MCF 10A (cell line): ENCODE measurements at regions not wholly inside any gene's neighbourhood (a gene's known extent, or its start where the extent isn't known, plus 50 kb on each side); places are given as distances from the start of the nearest gene placed in this dataset.

ENCODE experiments used
- BruUV-seq: library from RNA; stranded (reverse); fragments of 400-500 nt; replicated peaks from 2 replicates; lab custom pipeline; 2021; lab: Mats Ljungman, UMichigan
- CTCF ChIA-PET: fragments of 300-600 bp; sonication (Branson Sonifier 250); formaldehyde crosslinking; extraction: SDS; loops from one replicate; lab custom pipeline; 2021; ENCODE audit warnings: antibody characterized with exemption, inconsistent platforms; lab: Yijun Ruan, JAX
- POLR2A ChIA-PET: fragments of 300-600, 350-650 bp; sonication (Branson Sonifier 250); formaldehyde crosslinking; extraction: SDS; loops from one replicate; lab custom pipeline; 2020; ENCODE audit warnings: antibody characterized with exemption, inconsistent platforms; lab: Yijun Ruan, JAX
- DNase-seq: peaks from one replicate; pipeline ENCODE4 v3.0.0-alpha.2; 2018; ENCODE audit not compliant: unreplicated experiment
- H3K27ac Mint-ChIP-seq: one replicate; pipeline ENCODE4 v1.8.0; 2022; ENCODE audit warnings: mild to moderate bottlenecking, low read depth, mixed read lengths; ENCODE audit not compliant: unreplicated experiment
- H3K27me3 Mint-ChIP-seq: one replicate; pipeline ENCODE4 v1.8.0; 2022; ENCODE audit warnings: mixed read lengths; ENCODE audit not compliant: insufficient read depth, unreplicated experiment
- H3K36me3 Mint-ChIP-seq: one replicate; pipeline ENCODE4 v1.8.0; 2022; ENCODE audit warnings: mild to moderate bottlenecking, moderate library complexity, mixed read lengths; ENCODE audit not compliant: insufficient read depth, unreplicated experiment
- H3K4me1 Mint-ChIP-seq: one replicate; pipeline ENCODE4 v1.8.0; 2022; ENCODE audit warnings: mixed read lengths; ENCODE audit not compliant: insufficient read depth, unreplicated experiment
- H3K4me3 Mint-ChIP-seq: one replicate; pipeline ENCODE4 v1.8.0; 2022; ENCODE audit warnings: mild to moderate bottlenecking, moderate library complexity, mixed read lengths; ENCODE audit not compliant: unreplicated experiment
- H3K9me3 Mint-ChIP-seq: one replicate; pipeline ENCODE4 v1.8.0; 2022; ENCODE audit warnings: mixed read lengths; ENCODE audit not compliant: unreplicated experiment
- CTCF ChIP-seq: fragments of 200-600 bp; IDR thresholded peaks from one replicate; pipeline ENCODE4 v1.8.0; 2022; ENCODE audit warnings: antibody characterized with exemption, mild to moderate bottlenecking; ENCODE audit not compliant: unreplicated experiment
- intact Hi-C: fragments of 100-400 bp; cut with micrococcal nuclease; formaldehyde crosslinking; loops from 2 replicates; pipeline ENCODE4 v1.14.1; 2022

- BruUV-seq, result no TSS peak
- TF ChIP-seq CTCF, result no peak
- Mint-ChIP-seq H3K27ac (no peak overlapping the region), H3K36me3 (no peaks in the 10 kb centered on the region), H3K4me1 (no peaks in the 10 kb centered on the region), H3K27me3 (no peaks in the 10 kb centered on the region), H3K9me3 (no peaks in the 10 kb centered on the region), H3K4me3 (no peak overlapping the region)
- ChIA-PET POLR2A (no interaction called here), CTCF (no interaction called here)
- intact Hi-C loops, result no loop called here
- no peak for DNase-seq
Measured at GRCh38 chr5:81866994-81867393, 104.8 kb upstream of the ATG10 start.

GRCh38 chr5:81860778-81861177 lies 109.9 kb upstream of the SSBP2 start:
- no peaks in the 10 kb centered on the region for H3K9me3 Mint-ChIP-seq
- H3K4me3 Mint-ChIP-seq, result no peak overlapping the region
- intact Hi-C loops, result no loop called here
- H3K27ac Mint-ChIP-seq, result no peak overlapping the region
- BruUV-seq, result no TSS peak
- no peaks in the 10 kb centered on the region for H3K27me3 Mint-ChIP-seq
- H3K4me1 Mint-ChIP-seq, result peaks cover 18% of the 10 kb centered on the region
- CTCF ChIA-PET, result interaction anchor here (1.6 kb wide), 1 partner anchor 12 kb away, joined by 7 read pairs; no protein-coding TSS in a partner anchor
- no peak for TF ChIP-seq CTCF
- H3K36me3 Mint-ChIP-seq, result no peaks in the 10 kb centered on the region
- POLR2A ChIA-PET, result no interaction called here
- no peak for DNase-seq

- Mint-ChIP-seq H3K4me3 (no peak overlapping the region), H3K36me3 (no peaks in the 10 kb centered on the region), H3K27ac (no peak overlapping the region), H3K27me3 (no peaks in the 10 kb centered on the region), H3K9me3 (no peaks in the 10 kb centered on the region), H3K4me1 (peaks cover 27% of the 10 kb centered on the region)
- CTCF ChIA-PET, result interaction anchor here (0.5 kb wide), 1 partner anchor 241 kb away, joined by 5 read pairs; no protein-coding TSS in a partner anchor
- intact Hi-C loops, result no loop called here
- no peak for TF ChIP-seq CTCF
- no TSS peak for BruUV-seq
- DNase-seq, result no peak
- POLR2A ChIA-PET, result interaction anchor here (1.0 kb wide), 1 partner anchor 10 kb away, joined by 7 read pairs; no protein-coding TSS in a partner anchor
Measured at GRCh38 chr5:81859624-81860023, 108.7 kb upstream of the SSBP2 start.

GRCh38 chr5:81856948-81857928 lies 106.3 kb upstream of the SSBP2 start:
- Mint-ChIP-seq H3K36me3 (no peaks in the 10 kb centered on the region), H3K4me3 (peak overlapping the region; percentile 65), H3K27me3 (no peaks in the 10 kb centered on the region), H3K27ac (peak overlapping the region; percentile 96), H3K9me3 (no peaks in the 10 kb centered on the region), H3K4me1 (peaks cover 34% of the 10 kb centered on the region)
- ChIA-PET CTCF (interaction anchor here (0.6 to 2.9 kb wide), 27 partner anchors 8 to 622 kb away, joined by 3 to 22 read pairs (median 4); partner anchors contain the start of gene SSBP2), POLR2A (interaction anchor here (0.7 to 3.9 kb wide), 20 partner anchors 9 to 368 kb away, joined by 3 to 41 read pairs (median 4); partner anchors contain the start of genes ATG10 and SSBP2)
- intact Hi-C loops, result loop anchor here (2.0 kb wide), 1 partner anchor 116 kb away; the partner anchor contains the start of gene ATG10
- TF ChIP-seq CTCF, result peak; percentile 5
- BruUV-seq, result no TSS peak
- DNase-seq, result peak; percentile 93
